SIG-M5 treated with dmso at 0.1 percent for 504 hours (cell line): ENCODE measurements at regions not wholly inside any gene's neighbourhood (a gene's known extent, or its start where the extent isn't known, plus 50 kb on each side); places are given as distances from the start of the nearest gene placed in this dataset.
"Not testable (repeated sequence)": the region's sequence is repeated elsewhere in the genome, so short reads cannot be mapped to it uniquely, and the experiment has no call there.

ENCODE experiments used
- DNase-seq: peaks from one replicate; lab custom pipeline; 2025; ENCODE audit not compliant: unreplicated experiment; lab: John Stamatoyannopoulos, UW

- no peak for DNase-seq
These were observed 297.1 kb upstream of the RBMS1 start for GRCh38 chr2:160790738-160791137.

- no peak for DNase-seq
These were observed 298.3 kb upstream of the RBMS1 start for GRCh38 chr2:160791884-160792283.

GRCh38 chr2:160792837-160793236 lies 299.2 kb upstream of the RBMS1 start:
- no peak for DNase-seq

GRCh38 chr2:160794926-160795325 lies 301.3 kb upstream of the RBMS1 start:
- no peak for DNase-seq

- no peak for DNase-seq
These were observed 310.3 kb upstream of the RBMS1 start for GRCh38 chr2:160803881-160804280.

GRCh38 chr2:160810406-160810805 lies 316.8 kb upstream of the RBMS1 start:
- no peak for DNase-seq

GRCh38 chr2:160812830-160813505 lies 319.4 kb upstream of the RBMS1 start:
- no peak for DNase-seq

GRCh38 chr2:160813506-160813858 lies 319.9 kb upstream of the RBMS1 start:
- DNase-seq, result no peak

GRCh38 chr2:160816916-160817499 lies 323.4 kb upstream of the RBMS1 start:
- no peak for DNase-seq

GRCh38 chr2:160820691-160821090 lies 327.1 kb upstream of the RBMS1 start:
- no peak for DNase-seq

- DNase-seq, result no peak
These were observed 328.4 kb upstream of the RBMS1 start for GRCh38 chr2:160822006-160822405.

- DNase-seq, result no peak
These were observed 331.8 kb upstream of the RBMS1 start for GRCh38 chr2:160825433-160825832.

- DNase-seq, result no peak
These were observed 332.9 kb upstream of the RBMS1 start for GRCh38 chr2:160826496-160826895.

GRCh38 chr2:160828076-160828475 lies 332.2 kb upstream of the TANK start:
- DNase-seq, result no peak

- not testable (repeated sequence) for DNase-seq
These were observed 327.8 kb upstream of the TANK start for GRCh38 chr2:160832381-160832780.

- no peak for DNase-seq
These were observed 325.1 kb upstream of the TANK start for GRCh38 chr2:160835166-160835565.

GRCh38 chr2:160836755-160837154 lies 323.5 kb upstream of the TANK start:
- DNase-seq, result no peak

- no peak for DNase-seq
These were observed 322.8 kb upstream of the TANK start for GRCh38 chr2:160837416-160837815.

GRCh38 chr2:160838147-160838546 lies 322.1 kb upstream of the TANK start:
- DNase-seq, result no peak

- no peak for DNase-seq
These were observed 321.5 kb upstream of the TANK start for GRCh38 chr2:160838691-160839090.

- DNase-seq, result no peak
These were observed 317.9 kb upstream of the TANK start for GRCh38 chr2:160842286-160842685.

GRCh38 chr2:160859096-160859495 lies 301.1 kb upstream of the TANK start:
- DNase-seq, result no peak

GRCh38 chr2:160862226-160862625 lies 298.0 kb upstream of the TANK start:
- no peak for DNase-seq
